GM12891 (cell line): ENCODE measurements at regions not wholly inside any gene's neighbourhood (a gene's known extent, or its start where the extent isn't known, plus 50 kb on each side); places are given as distances from the start of the nearest gene placed in this dataset.

ENCODE experiments used
- POLR2A ChIP-seq: IDR thresholded peaks from 2 replicates; pipeline ENCODE4 v1.6.1; 2011; ENCODE audit warnings: low read depth, low read length, control low read depth
- POLR2AphosphoS5 ChIP-seq: IDR thresholded peaks from 2 replicates; pipeline ENCODE4 v1.6.1; 2011; ENCODE audit warnings: low read depth, low read length, control low read depth
- SPI1 ChIP-seq: IDR thresholded peaks from 2 replicates; pipeline ENCODE4 v1.6.1; 2011; ENCODE audit warnings: low read depth, low read length, control low read depth
- TAF1 ChIP-seq: IDR thresholded peaks from 2 replicates; pipeline ENCODE4 v1.6.1; 2011; ENCODE audit warnings: low read depth, low read length, control low read depth

DNA sequence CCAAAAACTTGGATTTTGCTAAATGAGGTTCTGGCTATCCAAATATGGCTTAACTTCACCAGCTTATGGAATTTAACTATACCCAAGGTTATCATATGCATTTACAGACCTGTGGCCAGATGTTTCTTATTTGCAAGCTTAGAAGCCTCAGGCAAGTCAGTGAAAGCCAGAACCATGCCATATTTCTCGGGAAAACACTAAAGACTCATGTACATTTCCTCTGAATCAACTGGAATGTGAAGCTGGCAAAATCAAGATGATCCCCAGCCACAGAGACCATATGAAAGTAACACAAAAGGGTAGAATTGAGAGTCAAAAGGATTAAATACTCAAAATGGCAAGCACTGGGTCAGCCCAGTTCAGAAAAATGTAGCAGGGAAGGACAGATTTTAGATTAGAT is 76.4 kb upstream of the SLC1A1 start:
- TF ChIP-seq POLR2AphosphoS5 (no peak), POLR2A (no peak), SPI1 (no peak), TAF1 (no peak)
